ENCODE measurements at regions not wholly inside any gene's neighbourhood (a gene's known extent, or its start where the extent isn't known, plus 50 kb on each side); places are given as distances from the start of the nearest gene placed in this dataset.

DNA sequence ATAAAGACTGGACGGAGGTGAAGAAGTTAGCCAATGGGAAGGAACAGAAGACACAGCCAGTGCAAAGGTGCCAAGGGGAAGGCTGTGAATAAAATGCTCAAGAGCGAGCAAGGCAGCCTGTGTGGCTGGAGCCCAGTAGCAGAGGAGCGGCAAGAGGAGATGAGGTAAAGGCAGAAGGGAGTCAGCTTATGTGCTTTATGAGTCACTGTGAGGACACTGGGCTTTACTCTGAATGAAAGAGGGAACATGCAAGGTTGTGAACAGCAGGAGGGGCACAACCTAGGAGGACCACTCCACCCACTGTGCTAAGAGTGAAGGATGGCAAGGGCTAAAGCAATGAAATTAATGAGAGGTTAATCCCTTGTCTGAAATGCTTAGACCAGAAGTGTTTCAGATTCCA is 129.0 kb upstream of the ODAD2 start:
- Mint-ChIP-seq H3K36me3 (peaks cover 19% of the 10 kb centered on the region), H3K4me1 (peaks cover 17% of the 10 kb centered on the region), H3K4me3 (no peak overlapping the region), H3K27ac (no peak overlapping the region), H3K9me3 (peaks cover 3% of the 10 kb centered on the region)
- DNase-seq (ENCODE audit: low spot score in 2 of 2): no peak
- no peak for ATAC-seq

DNA sequence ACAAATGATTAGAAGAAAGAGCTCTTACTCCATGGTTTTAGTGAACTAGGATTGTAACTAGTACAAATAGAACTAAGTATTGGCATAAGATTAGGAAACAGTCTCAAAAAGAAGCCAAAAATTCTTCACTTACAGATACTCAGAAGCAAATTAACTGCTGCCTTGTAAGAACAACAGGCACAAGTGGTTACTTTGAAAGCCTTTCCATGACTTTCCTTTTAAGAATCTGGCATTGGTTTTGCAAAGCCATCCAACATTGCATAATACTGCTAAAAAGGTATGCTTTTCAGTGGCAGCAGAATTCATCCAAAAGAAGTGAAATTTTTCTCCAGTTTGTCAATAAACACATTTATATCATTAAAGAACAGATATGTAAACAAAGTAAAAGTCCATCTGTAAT is 126.8 kb upstream of the ODAD2 start:
- no peak overlapping the region for H3K27ac Mint-ChIP-seq
- H3K4me1 Mint-ChIP-seq: peaks cover 17% of the 10 kb centered on the region
- peaks cover 3% of the 10 kb centered on the region for H3K9me3 Mint-ChIP-seq
- H3K4me3 Mint-ChIP-seq: no peak overlapping the region
- no peak for DNase-seq (ENCODE audit: low spot score in 2 of 2)
- peaks cover 32% of the 10 kb centered on the region for H3K36me3 Mint-ChIP-seq
- ATAC-seq: no peak

DNA sequence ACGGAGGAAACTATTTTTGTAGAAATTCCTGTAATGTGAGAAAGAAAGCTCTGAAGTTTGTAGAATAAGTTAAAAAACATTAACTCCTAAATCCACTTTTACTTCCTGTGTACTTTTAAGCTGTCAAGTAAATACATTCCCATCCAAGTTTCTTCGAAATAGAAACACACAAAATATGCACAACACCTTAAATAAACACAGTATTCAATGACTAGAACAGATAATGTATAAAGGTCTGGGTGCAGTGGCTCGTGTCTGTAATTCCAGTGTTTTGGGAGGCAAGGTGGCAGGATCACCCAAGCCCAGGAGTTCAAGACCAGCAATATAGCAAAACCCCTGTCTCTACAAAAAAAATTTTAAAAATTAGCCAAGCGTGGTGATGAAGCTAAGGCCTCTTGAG is 121.9 kb upstream of the ODAD2 start:
- Mint-ChIP-seq H3K9me3 (no peaks in the 10 kb centered on the region), H3K4me1 (no peaks in the 10 kb centered on the region), H3K4me3 (no peak overlapping the region), H3K36me3 (peaks cover 46% of the 10 kb centered on the region), H3K27ac (peak overlapping the region; percentile 50)
- DNase-seq (ENCODE audit: low spot score in 2 of 2): no peak
- no peak for ATAC-seq

GRCh38 chr10:28120043-28120749 is 121.3 kb upstream of the ODAD2 start:
- no peaks in the 10 kb centered on the region for H3K9me3 Mint-ChIP-seq
- peak overlapping the region; percentile 50 for H3K27ac Mint-ChIP-seq
- ATAC-seq (no peak), DNase-seq (ENCODE audit: low spot score in 2 of 2) (no peak)
- H3K4me1 Mint-ChIP-seq: no peaks in the 10 kb centered on the region
- H3K36me3 Mint-ChIP-seq: peaks cover 46% of the 10 kb centered on the region
- no peak overlapping the region for H3K4me3 Mint-ChIP-seq

GRCh38 chr10:28118985-28119628 is 120.2 kb upstream of the ODAD2 start:
- no peaks in the 10 kb centered on the region for H3K9me3 Mint-ChIP-seq
- peak overlapping the region; percentile 2 for H3K27ac Mint-ChIP-seq

GRCh38 chr10:28113202-28113601 is 114.3 kb upstream of the ODAD2 start:
- no peaks in the 10 kb centered on the region for H3K9me3 Mint-ChIP-seq
- H3K27ac Mint-ChIP-seq: no peak overlapping the region
- H3K36me3 Mint-ChIP-seq: peaks cover 5% of the 10 kb centered on the region
- no peaks in the 10 kb centered on the region for H3K4me1 Mint-ChIP-seq
- no peak overlapping the region for H3K4me3 Mint-ChIP-seq
- DNase-seq (ENCODE audit: low spot score in 2 of 2) (no peak), ATAC-seq (no peak)

More at GRCh38 chr10:28118985-28119628, 120.2 kb upstream of the ODAD2 start:
- no peaks in the 10 kb centered on the region for H3K4me1 Mint-ChIP-seq
- H3K36me3 Mint-ChIP-seq: peaks cover 40% of the 10 kb centered on the region
- no peak for DNase-seq (ENCODE audit: low spot score in 2 of 2)
- no peak overlapping the region for H3K4me3 Mint-ChIP-seq
- ATAC-seq: no peak

- Mint-ChIP-seq H3K4me1 (no peaks in the 10 kb centered on the region), H3K36me3 (peaks cover 5% of the 10 kb centered on the region), H3K4me3 (no peak overlapping the region), H3K27ac (no peak overlapping the region), H3K9me3 (no peaks in the 10 kb centered on the region)
- DNase-seq (ENCODE audit: low spot score in 2 of 2): no peak
- no peak for ATAC-seq
Observed at GRCh38 chr10:28111712-28112111, 112.8 kb upstream of the ODAD2 start.

- peaks cover 5% of the 10 kb centered on the region for H3K36me3 Mint-ChIP-seq
- H3K4me1 Mint-ChIP-seq: no peaks in the 10 kb centered on the region
- ATAC-seq: no peak
- no peak for DNase-seq (ENCODE audit: low spot score in 2 of 2)
- no peaks in the 10 kb centered on the region for H3K9me3 Mint-ChIP-seq
- H3K4me3 Mint-ChIP-seq: no peak overlapping the region
- H3K27ac Mint-ChIP-seq: no peak overlapping the region
Observed at GRCh38 chr10:28105561-28105960, 106.7 kb upstream of the ODAD2 start.

DNA sequence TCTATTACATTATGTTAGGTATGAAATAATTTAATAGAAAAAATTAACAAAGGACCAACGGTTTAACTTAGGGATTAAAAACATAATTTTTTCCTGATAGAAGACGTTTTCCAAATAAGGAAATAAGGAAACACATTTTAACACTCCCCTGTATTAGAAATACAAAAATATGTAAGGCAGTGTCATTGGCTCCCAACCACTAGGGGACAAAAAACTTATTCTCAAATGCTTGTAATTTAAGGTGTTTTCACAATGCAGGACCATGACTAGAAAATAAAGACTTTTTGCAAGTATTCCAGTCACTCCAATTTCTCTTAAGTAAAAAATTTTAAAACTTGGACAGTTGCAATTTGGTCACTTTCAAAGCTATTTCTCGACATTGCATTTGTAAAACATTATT is 98.8 kb upstream of the ODAD2 start:
- Mint-ChIP-seq H3K9me3 (no peaks in the 10 kb centered on the region), H3K4me3 (no peak overlapping the region), H3K27ac (no peak overlapping the region), H3K36me3 (no peaks in the 10 kb centered on the region), H3K4me1 (no peaks in the 10 kb centered on the region)
- no peak for DNase-seq (ENCODE audit: low spot score in 2 of 2)
- no peak for ATAC-seq

- H3K4me3 Mint-ChIP-seq: no peak overlapping the region
- H3K27ac Mint-ChIP-seq: no peak overlapping the region
- H3K36me3 Mint-ChIP-seq: no peaks in the 10 kb centered on the region
- no peaks in the 10 kb centered on the region for H3K9me3 Mint-ChIP-seq
- no peak for ATAC-seq
- no peaks in the 10 kb centered on the region for H3K4me1 Mint-ChIP-seq
- no peak for DNase-seq (ENCODE audit: low spot score in 2 of 2)
Observed at GRCh38 chr10:28095791-28096378, 97.0 kb upstream of the ODAD2 start.

- Mint-ChIP-seq H3K4me1 (no peaks in the 10 kb centered on the region), H3K4me3 (no peak overlapping the region), H3K36me3 (no peaks in the 10 kb centered on the region), H3K27ac (no peak overlapping the region), H3K9me3 (no peaks in the 10 kb centered on the region)
- no peak for ATAC-seq
- DNase-seq (ENCODE audit: low spot score in 2 of 2): no peak
Observed at GRCh38 chr10:28094121-28094520, 95.2 kb upstream of the ODAD2 start.

GRCh38 chr10:28091913-28092312 is 93.0 kb upstream of the ODAD2 start:
- Mint-ChIP-seq H3K4me1 (peaks cover 11% of the 10 kb centered on the region), H3K36me3 (peaks cover 11% of the 10 kb centered on the region), H3K9me3 (peaks cover 3% of the 10 kb centered on the region), H3K27ac (no peak overlapping the region), H3K4me3 (no peak overlapping the region)
- ATAC-seq (no peak), DNase-seq (ENCODE audit: low spot score in 2 of 2) (no peak)

- Mint-ChIP-seq H3K9me3 (peaks cover 5% of the 10 kb centered on the region), H3K4me1 (peaks cover 11% of the 10 kb centered on the region), H3K27ac (no peak overlapping the region), H3K4me3 (no peak overlapping the region), H3K36me3 (peaks cover 12% of the 10 kb centered on the region)
- ATAC-seq (no peak), DNase-seq (ENCODE audit: low spot score in 2 of 2) (no peak)
Observed at GRCh38 chr10:28090506-28090905, 91.6 kb upstream of the ODAD2 start.

- H3K27ac Mint-ChIP-seq: no peak overlapping the region
- H3K4me3 Mint-ChIP-seq: no peak overlapping the region
- peaks cover 5% of the 10 kb centered on the region for H3K9me3 Mint-ChIP-seq
- ATAC-seq (peak; percentile 55), DNase-seq (ENCODE audit: low spot score in 2 of 2) (no peak)
- H3K36me3 Mint-ChIP-seq: peaks cover 12% of the 10 kb centered on the region
- peaks cover 11% of the 10 kb centered on the region for H3K4me1 Mint-ChIP-seq
Observed at GRCh38 chr10:28089467-28089866, 90.6 kb upstream of the ODAD2 start.

GRCh38 chr10:28087661-28088351 is 88.9 kb upstream of the ODAD2 start:
- H3K27ac Mint-ChIP-seq: peak overlapping the region; percentile 76
- H3K9me3 Mint-ChIP-seq: peaks cover 5% of the 10 kb centered on the region
- H3K36me3 Mint-ChIP-seq: peaks cover 12% of the 10 kb centered on the region
- peak; percentile 84 for ATAC-seq
- DNase-seq (ENCODE audit: low spot score in 2 of 2): no peak
- H3K4me3 Mint-ChIP-seq: no peak overlapping the region
- H3K4me1 Mint-ChIP-seq: peaks cover 11% of the 10 kb centered on the region

Data from stimulated activated effector memory CD8-positive, alpha-beta T cell treated with anti-CD3 and anti-CD28 coated beads, Interleukin-12 subunit alpha, Interleukin-12 subunit beta, amount 100 ng/mL, for 72 hours (primary cell).